NCI-H1417 (cell line): ENCODE measurements at regions not wholly inside any gene's neighbourhood (a gene's known extent, or its start where the extent isn't known, plus 50 kb on each side); places are given as distances from the start of the nearest gene placed in this dataset.
A peak's percentile ranks its signal among the peaks of the same experiment; 100 is the strongest.
"Not testable (repeated sequence)": the region's sequence is repeated elsewhere in the genome, so short reads cannot be mapped to it uniquely, and the experiment has no call there.

Experiments
- DNase-seq, 3 experiments: peaks; one replicate each; lab custom pipeline; 2025; lab: John Stamatoyannopoulos, UW

DNA sequence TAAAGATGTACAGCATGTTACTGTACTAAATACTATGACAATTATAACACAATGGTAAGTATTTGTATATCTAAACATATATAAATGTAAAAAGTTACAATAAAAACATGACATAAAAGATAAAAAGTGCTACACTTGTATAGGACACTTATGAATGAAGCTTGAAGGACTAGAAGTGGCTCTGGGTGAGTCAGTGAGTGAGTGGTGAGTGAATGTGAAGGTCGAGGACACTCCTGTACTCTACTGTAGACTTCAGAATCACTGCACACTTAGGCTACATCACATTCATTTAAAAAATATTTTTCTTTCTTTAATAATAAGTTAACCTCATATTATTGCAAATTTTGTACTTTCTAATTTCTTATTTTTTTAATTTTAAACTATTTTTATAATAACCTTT is 1476.7 kb upstream of the CDH8 start:
- no peak for DNase-seq

DNA sequence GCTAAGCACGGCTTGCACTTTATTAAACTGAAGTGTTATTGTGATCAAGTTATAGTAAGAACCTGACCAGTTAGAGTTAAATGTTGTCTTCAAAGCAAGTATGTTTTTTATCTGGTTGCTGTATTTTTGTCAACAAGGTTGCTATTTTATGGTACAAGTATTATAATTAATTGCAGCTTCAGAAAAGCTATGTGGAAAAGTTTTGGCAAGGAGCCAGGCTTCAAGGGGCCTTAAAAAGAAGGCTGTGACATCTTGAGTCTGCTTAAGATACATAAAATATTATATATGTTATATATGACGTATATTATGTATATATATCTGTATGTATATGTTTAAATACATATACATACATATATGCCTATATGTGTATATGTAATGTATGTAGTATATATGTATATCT is 1461.2 kb upstream of the CDH8 start:
- DNase-seq: no peak

DNA sequence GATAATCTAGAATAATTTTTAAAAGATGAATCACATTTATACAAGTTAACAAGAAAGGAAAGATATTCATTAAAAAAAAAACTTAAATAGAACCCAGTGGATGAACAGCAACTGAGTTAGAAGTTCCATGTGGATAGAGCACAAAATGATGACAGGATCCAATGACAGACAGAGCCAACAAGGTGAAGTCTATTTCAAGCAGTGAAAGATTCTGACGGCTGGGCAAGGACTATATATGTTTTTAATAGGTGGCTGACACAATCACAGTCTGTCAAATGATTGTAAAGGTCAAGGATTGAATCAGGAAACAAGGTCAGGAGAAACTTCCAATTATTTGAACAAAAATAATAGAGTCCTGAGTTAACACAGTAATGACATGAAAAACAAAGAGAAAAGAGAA is 1460.0 kb upstream of the CDH8 start:
- no peak for DNase-seq

DNA sequence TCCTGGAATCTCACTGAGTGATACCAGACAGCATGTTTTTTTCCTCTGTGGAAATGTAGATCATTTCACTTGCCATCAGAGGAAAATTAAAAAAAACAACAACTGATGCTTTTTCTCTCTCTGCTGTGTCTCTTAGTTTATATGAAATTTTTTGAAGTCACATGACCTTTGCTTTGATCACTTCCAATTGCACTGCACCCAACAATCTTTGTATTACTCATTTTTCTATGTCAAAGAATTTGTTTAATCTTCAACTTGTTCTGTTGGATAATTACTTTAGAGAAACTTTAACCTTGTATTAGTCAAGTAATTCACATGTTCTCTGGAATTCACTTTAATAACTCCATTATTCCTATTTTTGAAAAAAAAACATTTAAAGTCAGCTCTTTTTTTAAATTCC is 1452.7 kb upstream of the CDH8 start:
- DNase-seq: no peak

DNA sequence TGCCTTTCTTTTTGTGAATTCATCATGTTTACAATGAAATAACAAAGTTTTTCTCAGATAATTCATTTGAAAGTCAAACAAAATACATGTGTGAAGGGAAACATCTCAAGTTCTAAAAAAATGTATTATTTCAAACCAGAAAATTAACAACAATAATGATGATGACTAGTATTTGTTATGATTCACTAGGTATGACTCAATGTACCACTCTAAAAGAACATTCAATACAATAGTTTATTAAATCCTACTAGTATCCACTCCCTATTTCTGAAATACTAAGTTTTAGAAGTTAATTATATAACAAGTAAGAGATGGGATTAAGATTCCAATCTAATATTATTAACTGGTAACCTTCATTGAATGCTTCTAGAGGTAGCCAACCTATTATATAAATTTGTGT is 1444.8 kb upstream of the CDH8 start:
- no peak for DNase-seq

DNA sequence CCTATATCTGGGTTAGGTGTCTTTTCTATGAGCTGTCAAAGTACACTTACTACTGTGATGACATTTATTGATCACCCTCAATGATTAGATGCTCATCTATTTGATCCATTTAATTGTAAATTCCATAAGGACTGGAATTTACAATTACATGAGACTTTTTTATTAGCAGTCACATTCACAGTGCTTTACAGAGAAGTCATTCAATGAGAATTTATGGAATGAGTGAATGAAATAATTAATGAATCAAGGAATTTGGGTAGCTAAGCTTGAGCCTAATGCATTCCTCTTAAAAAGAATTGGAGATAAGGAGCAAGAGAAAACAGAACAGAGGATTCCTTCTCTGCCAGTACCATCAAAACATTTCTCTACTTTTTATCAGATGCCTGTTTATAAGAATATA is 1437.5 kb upstream of the CDH8 start:
- no peak for DNase-seq

DNA sequence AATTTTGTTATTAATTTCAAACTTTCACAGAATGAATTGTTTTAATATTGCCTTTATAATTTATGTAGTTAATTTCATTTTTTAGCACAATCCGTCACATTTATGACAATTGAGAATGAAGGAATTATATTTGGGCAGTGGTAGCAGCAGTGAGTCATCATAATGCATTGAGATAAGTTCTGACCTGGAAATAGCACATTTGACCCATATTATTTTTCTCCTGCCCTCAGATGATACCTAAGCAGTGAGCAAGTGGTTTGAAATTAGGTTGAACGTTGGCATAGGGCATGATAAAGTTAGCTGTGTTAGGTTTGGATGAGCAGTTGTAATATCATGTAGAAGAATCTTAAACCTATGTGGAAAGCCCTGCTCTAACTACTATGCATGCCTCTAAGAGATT is 1431.3 kb upstream of the CDH8 start:
- DNase-seq: no peak

DNA sequence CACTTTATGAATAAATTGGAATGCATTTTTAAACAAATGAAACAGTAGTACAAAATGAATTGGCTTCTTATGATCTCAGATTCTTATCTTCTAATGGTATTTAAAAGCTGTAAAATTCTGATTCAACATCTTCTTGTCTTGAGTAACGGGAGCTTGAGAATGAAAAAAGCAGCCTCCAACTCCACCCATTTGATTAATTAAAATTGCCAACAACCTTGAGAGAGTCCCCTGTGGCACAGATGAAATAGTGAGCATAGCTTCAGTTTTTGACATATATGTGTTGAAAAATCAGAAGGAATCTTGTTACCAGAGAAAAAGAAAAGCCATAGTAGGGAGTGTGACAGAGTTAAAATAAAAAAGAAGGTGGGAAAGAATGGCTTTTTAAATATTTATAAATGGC is 1426.1 kb upstream of the CDH8 start:
- DNase-seq: no peak

DNA sequence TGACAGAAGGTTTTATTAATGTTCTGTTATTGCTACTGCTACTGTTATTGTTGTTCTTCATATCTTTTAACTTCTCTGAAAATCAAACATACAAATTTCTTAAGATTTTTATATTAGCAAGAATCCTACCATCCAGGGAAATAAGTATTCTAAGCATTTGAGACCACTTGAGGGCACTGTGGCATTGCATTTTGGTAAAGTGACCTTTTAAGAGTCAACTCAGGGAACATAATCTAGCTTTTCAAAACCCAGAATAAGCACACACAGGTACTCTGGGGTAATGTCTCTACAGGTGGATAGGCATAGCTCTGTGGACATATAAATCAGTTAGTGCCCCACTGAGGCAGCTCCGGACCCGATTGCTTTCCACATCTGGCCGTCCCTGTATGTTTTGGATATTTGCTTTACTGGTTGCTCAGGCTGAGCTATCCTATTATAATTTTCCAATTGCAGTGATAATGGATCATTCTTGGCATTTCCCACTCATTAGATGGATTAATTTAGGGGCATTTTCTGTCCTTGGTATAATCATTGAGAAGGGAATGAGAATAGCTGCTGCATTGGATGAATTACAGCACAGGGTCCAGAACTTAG is 1425.1 kb upstream of the CDH8 start:
- DNase-seq: peak in 2 of 3 experiments; percentile 44

DNA sequence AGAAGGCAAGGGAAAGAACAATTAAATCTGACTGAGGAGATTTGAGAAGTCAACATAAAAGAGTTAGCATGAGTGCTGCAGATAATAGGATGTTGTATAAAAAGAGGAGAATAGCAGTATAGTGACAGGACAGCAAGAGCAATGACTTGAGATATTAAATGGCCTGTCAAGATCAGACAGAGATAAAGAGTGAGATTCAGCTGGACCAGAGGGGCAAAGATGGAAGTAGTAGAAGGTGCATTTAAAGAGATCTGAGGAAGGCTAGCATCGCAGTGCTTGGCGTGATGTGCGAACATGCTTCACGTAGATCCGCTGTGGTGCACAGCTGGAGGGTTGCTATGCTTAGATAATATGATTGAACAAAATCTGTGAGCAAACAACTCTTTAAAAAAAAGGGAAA is 1422.6 kb upstream of the CDH8 start:
- no peak for DNase-seq

DNA sequence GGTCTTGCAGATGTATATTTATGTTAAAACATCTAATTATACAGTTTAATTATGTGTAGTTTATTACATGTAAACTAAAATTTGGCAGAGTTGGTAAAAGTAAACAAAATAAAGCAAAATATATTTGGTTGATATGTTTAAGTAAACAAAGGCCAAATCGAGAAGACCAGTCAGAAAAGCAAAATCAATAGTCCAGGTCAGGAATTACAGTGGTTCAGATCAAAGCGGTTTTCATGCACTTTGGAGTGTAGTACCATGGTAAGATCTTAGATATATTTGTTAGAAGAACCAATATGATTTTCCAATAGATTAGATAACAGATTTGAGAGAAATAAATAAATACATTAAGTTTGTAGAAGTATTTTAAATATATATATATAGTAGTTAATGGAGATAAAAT is 1421.6 kb upstream of the CDH8 start:
- DNase-seq: no peak

DNA sequence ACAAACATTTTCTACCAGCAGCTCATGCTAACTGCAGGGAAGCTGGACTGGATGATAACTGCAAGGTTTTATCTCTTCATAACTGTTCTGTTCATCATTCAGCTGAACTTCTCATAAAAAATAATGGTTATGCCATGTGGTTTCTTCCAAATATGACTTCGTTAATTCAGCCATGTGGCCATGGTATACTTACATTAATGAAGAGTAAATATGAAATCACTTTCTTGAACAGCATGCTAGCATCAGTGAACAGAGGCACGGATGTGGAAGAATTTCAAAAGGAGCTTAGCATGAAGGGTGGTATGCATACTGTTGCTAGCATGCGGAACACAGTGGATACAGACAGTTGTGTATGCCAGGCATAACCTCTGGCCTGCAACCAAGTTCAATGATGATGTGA is 1417.0 kb upstream of the CDH8 start:
- no peak for DNase-seq

DNA sequence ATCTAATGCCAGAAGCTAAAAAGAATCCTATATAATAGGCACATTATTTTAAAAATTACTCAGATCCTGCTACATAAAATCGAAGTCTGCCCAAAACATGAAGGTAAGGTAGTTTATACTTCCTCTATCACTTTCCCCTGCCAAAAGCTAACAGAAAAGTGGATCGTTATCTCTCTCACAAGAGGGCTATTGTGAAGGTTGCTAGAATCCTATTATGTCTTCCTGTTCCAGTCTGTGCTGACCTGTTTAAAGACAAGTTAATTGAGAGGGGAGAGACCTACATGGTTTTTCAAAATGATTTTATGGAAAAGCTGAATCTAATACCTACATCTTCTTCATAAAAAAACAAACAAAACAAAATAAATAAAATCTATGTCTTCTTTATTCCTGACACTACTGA is 1410.9 kb upstream of the CDH8 start:
- peak in 1 of 3 experiments; percentile 32 for DNase-seq

DNA sequence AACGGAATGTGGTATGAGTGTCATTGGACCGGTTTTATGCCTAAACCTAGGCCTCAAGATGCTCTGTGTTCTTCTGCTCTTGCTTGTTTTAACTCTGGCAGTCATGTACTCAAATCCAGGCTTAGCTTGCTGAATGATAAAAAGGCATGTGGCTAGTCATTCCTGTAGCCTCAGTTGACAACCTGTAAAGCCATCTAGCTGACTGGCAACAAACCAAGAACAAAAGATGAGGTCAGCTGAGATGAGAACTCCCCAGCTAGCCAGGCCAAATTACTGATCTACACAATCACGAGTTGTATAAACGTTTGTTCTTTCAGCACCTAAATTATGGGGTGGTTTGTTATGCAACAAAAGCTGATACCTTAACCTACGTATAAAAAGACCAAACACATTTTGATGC is 1406.0 kb upstream of the CDH8 start:
- no peak for DNase-seq

DNA sequence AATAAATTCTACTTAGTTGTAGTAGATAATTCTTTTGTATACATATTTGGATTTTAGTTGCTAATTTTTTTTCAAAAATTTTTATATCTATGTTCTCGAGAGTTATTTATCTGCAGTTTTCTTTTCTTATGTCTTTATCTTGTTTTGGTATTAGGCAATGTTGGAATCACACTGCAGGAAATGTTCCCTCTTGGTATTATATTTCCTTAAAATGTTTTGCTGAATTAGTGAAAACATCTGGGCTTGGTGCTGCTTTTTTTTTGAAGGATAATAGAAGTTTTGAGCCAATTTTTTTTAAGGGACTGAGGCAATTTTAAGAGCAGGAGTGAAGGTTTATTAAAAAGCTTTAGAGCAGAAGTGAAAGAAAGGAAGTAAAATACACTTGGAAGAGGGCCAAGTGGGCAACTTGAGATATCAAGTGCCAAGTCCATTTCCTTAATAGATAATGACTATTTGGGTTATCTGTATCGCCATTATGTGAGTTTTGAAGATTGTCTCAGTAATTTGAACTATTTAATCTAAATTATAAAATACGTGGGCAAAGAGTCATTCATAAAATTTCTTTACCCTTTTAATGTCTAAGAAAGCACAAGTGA is 1390.1 kb upstream of the CDH8 start:
- DNase-seq: no peak

DNA sequence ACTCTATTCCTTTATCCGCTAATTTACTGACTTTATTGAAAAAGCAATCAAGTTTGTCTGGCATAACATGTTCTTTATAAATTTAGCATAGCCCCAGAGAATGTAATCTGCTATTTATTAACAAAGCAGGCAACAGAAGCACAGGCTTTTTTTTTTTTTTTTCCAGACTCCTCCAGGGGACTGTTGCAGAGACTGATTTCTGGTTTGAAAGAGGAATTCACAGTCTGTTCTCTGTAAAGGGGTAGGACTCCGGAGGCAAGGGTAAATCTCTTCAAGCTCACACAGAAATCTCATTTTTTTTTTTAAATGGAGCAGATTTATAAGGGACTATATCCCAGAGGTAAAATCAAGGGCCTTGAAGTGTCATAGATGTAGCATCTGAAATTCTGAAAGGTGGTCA is 1386.5 kb upstream of the CDH8 start:
- no peak for DNase-seq

DNA sequence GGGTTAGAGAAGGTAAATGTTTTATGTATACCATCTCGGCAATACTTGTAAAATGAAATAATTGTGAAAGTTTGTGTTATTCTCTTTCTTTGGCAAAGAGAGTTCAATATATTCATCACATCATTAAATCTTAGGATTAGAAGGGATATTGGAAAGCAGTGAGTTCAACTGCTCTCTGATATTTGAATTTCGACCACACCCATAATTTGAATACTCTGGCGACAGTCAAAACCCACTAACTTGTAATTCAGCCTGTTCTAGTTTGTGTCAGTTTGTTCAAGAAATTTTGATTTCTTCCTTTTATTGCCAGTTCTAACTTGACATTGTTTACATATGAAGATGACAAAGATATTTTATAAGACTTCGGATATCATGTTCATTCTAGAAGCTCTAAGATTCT is 1380.5 kb upstream of the CDH8 start:
- DNase-seq: no peak

DNA sequence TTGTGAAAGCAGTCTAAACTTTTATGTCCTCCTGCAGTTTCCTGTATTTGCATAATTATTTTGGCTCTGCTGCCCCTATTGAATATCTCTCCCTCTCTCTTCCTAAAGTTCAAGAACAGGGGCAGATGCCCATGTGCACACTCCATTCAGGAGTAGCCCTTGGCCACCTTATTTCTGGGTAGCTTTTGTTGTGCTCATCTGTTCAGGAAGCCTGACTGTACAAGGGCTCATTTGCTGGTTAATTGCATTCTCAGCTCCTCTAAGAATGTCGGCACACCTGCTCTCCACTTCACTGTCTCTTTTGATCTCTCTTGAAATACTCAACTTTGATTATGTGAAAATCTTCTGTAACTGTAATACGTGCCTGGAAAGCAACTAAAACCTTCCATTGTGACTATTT is 1378.8 kb upstream of the CDH8 start:
- peak in 1 of 3 experiments; percentile 73 for DNase-seq

DNA sequence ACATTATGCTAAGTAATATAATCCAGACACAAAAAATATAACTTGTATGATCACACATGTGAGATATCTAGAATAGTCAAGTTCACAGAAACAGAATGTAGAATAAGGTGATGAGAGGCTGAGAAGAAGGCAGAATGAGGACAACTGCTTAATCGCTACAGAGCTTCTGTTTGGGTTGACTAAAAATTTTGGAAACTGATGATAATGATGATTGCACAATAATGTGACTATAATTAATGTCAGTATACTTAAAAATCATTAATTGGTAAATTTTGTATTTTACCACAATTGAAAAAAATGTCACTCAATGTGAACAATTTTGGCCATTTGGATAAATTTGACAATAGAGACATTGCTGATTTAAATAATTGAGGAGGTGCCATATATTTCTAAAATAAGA is 1374.4 kb upstream of the CDH8 start:
- DNase-seq: no peak

DNA sequence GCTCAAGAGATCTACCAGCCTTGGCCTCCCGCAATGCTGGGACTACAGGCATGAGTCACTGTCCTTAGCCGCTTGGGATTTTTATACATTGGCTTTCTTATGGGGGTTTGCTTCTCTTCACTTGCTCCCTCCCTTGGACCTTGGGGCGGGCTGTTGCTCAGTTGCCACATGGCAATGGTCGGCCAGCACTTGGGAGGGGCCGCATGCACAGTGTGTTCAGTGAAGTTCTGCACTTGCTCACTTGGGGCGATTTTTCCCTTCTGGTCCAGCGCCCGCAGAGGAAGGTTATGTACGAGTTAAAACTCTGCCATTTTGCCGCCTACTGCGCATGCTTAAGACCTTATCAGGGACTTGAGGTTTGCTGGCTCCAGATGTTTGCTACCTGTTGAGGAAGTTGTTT is 1367.6 kb upstream of the CDH8 start:
- no peak for DNase-seq

DNA sequence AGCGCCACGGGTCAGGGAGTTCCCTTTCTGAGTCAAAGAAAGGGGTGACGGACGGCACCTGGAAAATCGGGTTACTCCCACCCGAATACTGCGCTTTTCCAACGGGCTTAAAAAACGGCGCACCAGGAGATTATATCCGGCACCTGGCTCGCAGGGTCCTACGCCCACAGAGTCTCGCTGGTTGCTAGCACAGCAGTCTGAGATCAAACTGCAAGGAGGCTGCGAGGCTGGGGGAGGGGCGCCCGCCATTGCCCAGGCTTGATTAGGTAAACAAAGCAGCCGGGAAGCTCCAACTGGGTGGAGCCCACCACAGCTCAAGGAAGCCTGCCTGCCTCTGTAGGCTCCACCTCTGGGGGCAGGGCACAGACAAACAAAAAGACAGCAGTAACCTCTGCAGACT is 1352.0 kb upstream of the CDH8 start:
- not testable (repeated sequence) for DNase-seq

DNA sequence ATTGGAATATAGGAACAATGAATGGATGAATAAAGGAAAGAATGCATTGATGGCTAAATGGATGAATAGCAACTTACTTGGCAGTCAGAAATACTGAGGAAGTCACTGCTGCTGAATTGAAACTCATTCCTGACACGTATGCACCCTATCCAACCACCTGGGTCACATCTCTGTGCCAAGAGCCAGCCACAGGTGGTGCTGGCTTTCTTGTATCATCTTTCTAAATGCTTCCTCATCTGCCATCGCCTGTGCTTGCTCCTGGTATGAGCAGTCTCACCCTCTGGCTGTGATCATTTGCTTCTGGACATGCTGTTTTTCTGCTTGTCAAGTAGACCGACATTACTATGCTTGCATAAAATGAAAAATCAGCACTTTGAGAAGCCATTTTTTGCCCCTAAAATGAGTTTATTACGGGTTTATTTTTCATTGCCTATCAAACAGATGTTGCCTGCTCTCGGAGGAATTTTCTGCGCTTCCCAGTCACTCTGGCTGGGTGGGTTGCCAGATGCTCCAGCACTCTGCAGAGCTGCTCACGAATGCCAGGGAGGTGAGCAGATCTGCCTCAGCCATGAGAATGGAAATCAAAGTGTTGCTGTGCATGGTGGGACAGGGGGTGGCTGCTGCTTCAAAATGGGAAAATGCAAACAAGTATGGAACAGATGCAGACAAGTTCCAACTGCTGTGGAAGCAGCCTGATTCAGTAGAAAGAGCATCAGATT is 1349.6 kb upstream of the CDH8 start:
- no peak for DNase-seq

DNA sequence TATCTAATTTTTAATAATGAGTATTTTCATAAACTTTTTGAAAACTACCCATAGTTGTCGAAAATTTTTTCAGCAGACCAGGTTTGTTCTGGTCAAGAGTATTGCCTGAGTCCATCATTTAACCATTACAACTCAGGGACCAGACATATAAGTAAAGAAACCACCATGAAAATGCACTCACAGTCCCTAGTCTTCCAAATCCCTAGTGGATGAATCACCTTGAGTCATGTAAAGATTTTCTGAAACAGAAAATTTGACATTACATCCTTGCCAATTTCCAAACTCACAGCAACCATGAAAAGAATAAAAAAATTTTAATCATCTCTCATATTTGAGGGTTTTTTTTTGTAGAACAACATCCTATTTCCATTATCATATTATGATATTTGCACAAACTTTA is 1337.5 kb upstream of the CDH8 start:
- DNase-seq: no peak

DNA sequence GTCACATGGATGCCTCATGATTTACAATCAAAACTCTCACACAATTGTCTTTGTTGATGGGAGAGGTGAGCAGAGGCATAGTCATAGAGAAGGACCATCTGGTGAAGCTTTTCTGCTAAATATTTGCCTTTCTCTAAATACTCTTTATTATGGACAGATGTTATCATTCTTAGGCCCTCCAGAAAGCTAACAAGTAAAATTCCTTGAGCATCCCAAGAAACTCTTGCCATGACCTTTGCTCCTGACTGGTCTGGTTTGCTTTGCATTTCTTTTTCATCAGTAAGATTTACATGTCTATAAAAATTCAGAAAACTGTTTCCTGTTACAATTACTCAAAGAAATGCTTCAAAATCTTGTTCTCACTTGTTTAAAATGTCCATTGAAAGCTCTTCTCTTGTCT is 1336.6 kb upstream of the CDH8 start:
- no peak for DNase-seq
